GM12875 (cell line): ENCODE measurements at regions not wholly inside any gene's neighbourhood (a gene's known extent, or its start where the extent isn't known, plus 50 kb on each side); places are given as distances from the start of the nearest gene placed in this dataset.

Experiments used
- H3K4me3 ChIP-seq: one replicate; pipeline ENCODE4 v1.5.1; 2011; ENCODE audit warnings: low read depth, low read length, control low read depth
- CTCF ChIP-seq: IDR thresholded peaks from 2 replicates; pipeline ENCODE4 v1.5.1; 2011; ENCODE audit warnings: low read depth, mild to moderate bottlenecking, control low read depth, inconsistent platforms, low read length, moderate library complexity, borderline replicate concordance; ENCODE audit not compliant: insufficient read depth

- no peak for TF ChIP-seq CTCF
- no peak overlapping the region for H3K4me3 ChIP-seq
Measured at GRCh38 chr3:124119056-124119716, 127.3 kb upstream of the ROPN1 start.

- no peak overlapping the region for H3K4me3 ChIP-seq
- TF ChIP-seq CTCF = no peak
Measured at GRCh38 chr3:124121379-124122312, 129.7 kb upstream of the ROPN1 start.

GRCh38 chr3:124125315-124125714, 133.4 kb upstream of the ROPN1 start:
- no peak for TF ChIP-seq CTCF
- H3K4me3 ChIP-seq = no peak overlapping the region

- H3K4me3 ChIP-seq = no peak overlapping the region
- no peak for TF ChIP-seq CTCF
Measured at GRCh38 chr3:124126436-124127023, 134.6 kb upstream of the ROPN1 start.

GRCh38 chr3:124131158-124131557, 139.2 kb upstream of the ROPN1 start:
- no peak for TF ChIP-seq CTCF
- H3K4me3 ChIP-seq = no peak overlapping the region

- H3K4me3 ChIP-seq = no peak overlapping the region
- TF ChIP-seq CTCF = no peak
Measured at GRCh38 chr3:124131580-124131979, 139.7 kb upstream of the ROPN1 start.
